Osteoblast (primary cell): ENCODE measurements at regions not wholly inside any gene's neighbourhood (a gene's known extent, or its start where the extent isn't known, plus 50 kb on each side); places are given as distances from the start of the nearest gene placed in this dataset.

Experiments
- DNase-seq: peaks from one replicate; pipeline ENCODE4 v3.0.0; 2011; ENCODE audit warnings: low spot score, mixed read lengths; ENCODE audit not compliant: insufficient read length; ENCODE audit errors: missing footprints
- H2AFZ ChIP-seq: 2 replicates; pipeline ENCODE4 v1.6.0; 2011; ENCODE audit warnings: mild to moderate bottlenecking, low read length
- H3K27ac ChIP-seq: 2 replicates; pipeline ENCODE4 v1.5.1; 2011; ENCODE audit warnings: mild to moderate bottlenecking, low read depth, low read length, moderate library complexity
- H3K27me3 ChIP-seq: 2 replicates; pipeline ENCODE4 v1.6.0; 2012; ENCODE audit warnings: mild to moderate bottlenecking, control low read depth, inconsistent platforms, low read length, moderate library complexity; ENCODE audit not compliant: insufficient read depth
- H3K36me3 ChIP-seq: 2 replicates; pipeline ENCODE4 v1.5.1; 2011; ENCODE audit warnings: mild to moderate bottlenecking, low read length, control low read depth, moderate library complexity; ENCODE audit not compliant: insufficient read depth
- H3K4me1 ChIP-seq: 2 replicates; pipeline ENCODE4 v1.5.1; 2011; ENCODE audit warnings: mild to moderate bottlenecking, low read length, control low read depth, moderate library complexity; ENCODE audit not compliant: insufficient read depth
- H3K4me2 ChIP-seq: 2 replicates; pipeline ENCODE4 v1.6.0; 2011; ENCODE audit warnings: mild to moderate bottlenecking, low read length; ENCODE audit not compliant: insufficient read depth
- H3K4me3 ChIP-seq: fragments of 200-600 bp; sonication (generic); 3 replicates; pipeline ENCODE4 v1.5.1; 2012; ENCODE audit warnings: mild to moderate bottlenecking, low read length, inconsistent platforms; ENCODE audit not compliant: insufficient read depth
- H3K79me2 ChIP-seq: 2 replicates; pipeline ENCODE4 v1.6.0; 2012; ENCODE audit warnings: mild to moderate bottlenecking, low read length, control low read depth, inconsistent platforms; ENCODE audit not compliant: insufficient read depth
- H3K9me3 ChIP-seq: 2 replicates; pipeline ENCODE4 v1.5.1; 2011; ENCODE audit warnings: low read depth, low read length, control low read depth
- H4K20me1 ChIP-seq: 2 replicates; pipeline ENCODE4 v1.6.0; 2012; ENCODE audit warnings: mild to moderate bottlenecking, low read length, control low read depth; ENCODE audit not compliant: insufficient read depth
- TF ChIP-seq, protein P1 (sequence below): IDR thresholded peaks from 2 replicates; pipeline ENCODE4 v1.5.1; 2011; ENCODE audit warnings: mild to moderate bottlenecking, low read depth, low read length, moderate library complexity; ENCODE audit errors: extremely low read depth

GRCh38 chr10:78320506-78320905 is 286.8 kb downstream of the RPS24 start:
- no peak overlapping the region for H2AFZ ChIP-seq
- H3K36me3 ChIP-seq, result no peaks in the 10 kb centered on the region
- no peak for DNase-seq
- H3K27me3 ChIP-seq, result peaks cover 3% of the 10 kb centered on the region
- H3K9me3 ChIP-seq, result no peaks in the 10 kb centered on the region
- H3K79me2 ChIP-seq, result no peaks in the 10 kb centered on the region
- H3K4me2 ChIP-seq, result no peak overlapping the region
- no peak overlapping the region for H3K4me3 ChIP-seq
- peaks cover 12% of the 10 kb centered on the region for H3K4me1 ChIP-seq
- no peaks in the 10 kb centered on the region for H4K20me1 ChIP-seq
- no peak overlapping the region for H3K27ac ChIP-seq
- TF ChIP-seq, protein P1, sequence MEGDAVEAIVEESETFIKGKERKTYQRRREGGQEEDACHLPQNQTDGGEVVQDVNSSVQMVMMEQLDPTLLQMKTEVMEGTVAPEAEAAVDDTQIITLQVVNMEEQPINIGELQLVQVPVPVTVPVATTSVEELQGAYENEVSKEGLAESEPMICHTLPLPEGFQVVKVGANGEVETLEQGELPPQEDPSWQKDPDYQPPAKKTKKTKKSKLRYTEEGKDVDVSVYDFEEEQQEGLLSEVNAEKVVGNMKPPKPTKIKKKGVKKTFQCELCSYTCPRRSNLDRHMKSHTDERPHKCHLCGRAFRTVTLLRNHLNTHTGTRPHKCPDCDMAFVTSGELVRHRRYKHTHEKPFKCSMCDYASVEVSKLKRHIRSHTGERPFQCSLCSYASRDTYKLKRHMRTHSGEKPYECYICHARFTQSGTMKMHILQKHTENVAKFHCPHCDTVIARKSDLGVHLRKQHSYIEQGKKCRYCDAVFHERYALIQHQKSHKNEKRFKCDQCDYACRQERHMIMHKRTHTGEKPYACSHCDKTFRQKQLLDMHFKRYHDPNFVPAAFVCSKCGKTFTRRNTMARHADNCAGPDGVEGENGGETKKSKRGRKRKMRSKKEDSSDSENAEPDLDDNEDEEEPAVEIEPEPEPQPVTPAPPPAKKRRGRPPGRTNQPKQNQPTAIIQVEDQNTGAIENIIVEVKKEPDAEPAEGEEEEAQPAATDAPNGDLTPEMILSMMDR, result no peak

GRCh38 chr10:78321000-78321399 is 287.3 kb downstream of the RPS24 start:
- H3K79me2 ChIP-seq, result no peaks in the 10 kb centered on the region

DNA sequence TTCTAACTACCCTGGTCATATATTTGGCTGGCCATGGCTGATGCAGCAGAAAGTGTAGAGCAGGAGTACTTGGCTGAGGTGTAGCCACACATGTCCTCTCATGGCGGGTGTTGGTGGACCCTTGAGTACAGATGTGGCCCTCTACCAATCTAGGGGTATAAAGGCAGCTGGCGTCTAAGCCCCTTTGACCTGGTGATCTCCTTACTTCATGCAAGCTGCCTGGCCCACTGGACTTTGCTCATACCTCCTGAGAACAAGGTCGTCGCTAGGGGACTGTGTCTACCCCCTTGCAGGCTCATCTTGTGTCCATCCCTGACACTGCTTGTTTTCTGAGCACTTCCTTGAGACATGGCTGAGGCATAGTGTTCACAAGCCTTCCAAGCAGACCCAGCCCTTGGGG is 287.8 kb downstream of the RPS24 start:
- TF ChIP-seq, protein P1, result no peak
- Histone ChIP-seq H3K9me3 (peaks cover 3% of the 10 kb centered on the region), H3K4me1 (peaks cover 7% of the 10 kb centered on the region)

More at GRCh38 chr10:78321000-78321399, 287.3 kb downstream of the RPS24 start:
- H3K27ac ChIP-seq, result no peak overlapping the region
- H3K4me3 ChIP-seq, result no peak overlapping the region
- H3K4me2 ChIP-seq, result no peak overlapping the region
- TF ChIP-seq, protein P1, result no peak
- no peaks in the 10 kb centered on the region for H3K36me3 ChIP-seq
- H3K9me3 ChIP-seq, result no peaks in the 10 kb centered on the region
- peaks cover 12% of the 10 kb centered on the region for H3K4me1 ChIP-seq
- H3K27me3 ChIP-seq, result peaks cover 3% of the 10 kb centered on the region
- H4K20me1 ChIP-seq, result no peaks in the 10 kb centered on the region
- DNase-seq, result no peak
- H2AFZ ChIP-seq, result no peak overlapping the region

GRCh38 chr10:78326372-78326771 is 292.7 kb downstream of the RPS24 start:
- Histone ChIP-seq H3K27ac (no peak overlapping the region), H3K4me2 (no peak overlapping the region), H2AFZ (no peak overlapping the region), H3K4me1 (no peaks in the 10 kb centered on the region), H3K79me2 (no peaks in the 10 kb centered on the region), H3K9me3 (peaks cover 5% of the 10 kb centered on the region), H3K27me3 (peaks cover 3% of the 10 kb centered on the region), H4K20me1 (no peaks in the 10 kb centered on the region), H3K4me3 (no peak overlapping the region), H3K36me3 (no peaks in the 10 kb centered on the region)
- no peak for DNase-seq
- TF ChIP-seq, protein P1, result no peak

More for the DNA sequence above, 287.8 kb downstream of the RPS24 start:
- Histone ChIP-seq H3K36me3 (no peaks in the 10 kb centered on the region), H3K27me3 (peaks cover 3% of the 10 kb centered on the region), H3K79me2 (no peaks in the 10 kb centered on the region), H3K4me2 (no peak overlapping the region), H3K27ac (no peak overlapping the region), H3K4me3 (no peak overlapping the region), H4K20me1 (no peaks in the 10 kb centered on the region), H2AFZ (no peak overlapping the region)
- DNase-seq, result no peak
